Stomach (tissue), 4 donors: ENCODE measurements at regions not wholly inside any gene's neighbourhood (a gene's known extent, or its start where the extent isn't known, plus 50 kb on each side); places are given as distances from the start of the nearest gene placed in this dataset.

Experiments
- CTCF ChIP-seq, 7 experiments: fragments of 450-650 bp in 4 of 7; fragments of 200-600 bp in 3 of 7; sonication (generic) in 3 of 7; IDR thresholded peaks; one replicate each; pipeline ENCODE4 v1.5.1; 2016 to 2019; ENCODE audit warnings: antibody characterized with exemption in 7 of 7, control low read depth in 2 of 7, mild to moderate bottlenecking in 1 of 7
- POLR2A ChIP-seq, 4 donors: fragments of 450-650 bp; IDR thresholded peaks; one replicate each; pipeline ENCODE4 v1.6.1; 2016; ENCODE audit warnings: antibody characterized with exemption in 4 of 4, control low read depth in 2 of 4, mild to moderate bottlenecking in 1 of 4, moderate library complexity in 1 of 4

DNA sequence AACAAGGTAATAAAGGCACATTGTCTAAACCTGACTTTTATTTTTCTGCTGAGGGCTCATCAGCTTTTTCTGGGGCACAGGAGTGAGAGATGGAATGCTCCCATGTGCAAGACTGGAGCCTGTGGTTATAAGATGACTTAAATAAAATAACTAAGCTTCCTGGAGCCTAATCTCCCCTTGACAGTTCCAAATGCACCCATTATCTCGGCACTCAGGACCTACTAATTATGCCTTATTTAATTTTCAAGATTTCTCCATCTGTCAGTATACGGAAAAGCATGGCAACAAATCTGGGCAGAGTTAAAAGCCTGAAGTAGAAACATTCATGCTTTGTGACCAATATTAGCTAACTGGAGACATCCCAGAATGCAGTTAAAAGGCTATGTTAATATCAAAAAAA, 416.7 kb upstream of the TEX13C start:
- TF ChIP-seq CTCF (IDR thresholded peaks at IDR 0.05): no peak
- TF ChIP-seq POLR2A (IDR thresholded peaks at IDR 0.05): no peak
